Suprapubic skin (tissue), 4 donors: ENCODE measurements at regions not wholly inside any gene's neighbourhood (a gene's known extent, or its start where the extent isn't known, plus 50 kb on each side); places are given as distances from the start of the nearest gene placed in this dataset.

Experiments
- DNase-seq, 2 donors: peaks; one replicate each; pipeline ENCODE4 v3.0.0-alpha.2; 2019; ENCODE audit warnings: low spot score in 2 of 2
- H3K27ac ChIP-seq: fragments of 200-600 bp; sonication (generic); one replicate; pipeline ENCODE4 v1.5.1; 2019
- H3K27me3 ChIP-seq: fragments of 200-600 bp; sonication (generic); one replicate; pipeline ENCODE4 v1.5.1; 2019
- H3K36me3 ChIP-seq: fragments of 200-600 bp; sonication (generic); one replicate; pipeline ENCODE4 v1.5.1; 2019
- H3K4me1 ChIP-seq: fragments of 200-600 bp; sonication (generic); one replicate; pipeline ENCODE4 v1.5.1; 2019
- H3K4me3 ChIP-seq: fragments of 200-600 bp; sonication (generic); one replicate; pipeline ENCODE4 v1.5.1; 2019; ENCODE audit warnings: mild to moderate bottlenecking
- H3K9me3 ChIP-seq: fragments of 200-600 bp; sonication (generic); one replicate; pipeline ENCODE4 v1.5.1; 2019
- EP300 ChIP-seq: sonication (generic); formaldehyde crosslinking; IDR thresholded peaks from one replicate; pipeline ENCODE4 v1.6.1; 2017; ENCODE audit warnings: antibody characterized with exemption
- POLR2A ChIP-seq, 2 donors: fragments of 450-650 bp; IDR thresholded peaks; one replicate each; pipeline ENCODE4 v1.6.1; 2017; ENCODE audit warnings: antibody characterized with exemption in 2 of 2, mild to moderate bottlenecking in 2 of 2, moderate library complexity in 2 of 2
- POLR2AphosphoS5 ChIP-seq, 3 donors: sonication (generic); formaldehyde crosslinking; IDR thresholded peaks; one replicate each; pipeline ENCODE4 v1.6.1; 2017; ENCODE audit warnings: antibody characterized with exemption in 3 of 3
- whole genome bisulfite sequencing: methylation state at CpG from one replicate; pipeline ENCODE4 v1.1.5; 2018; 5-methylcytosine and 5-hydroxymethylcytosine counted together
- TF ChIP-seq, protein P1 (sequence below), 2 donors: fragments of 200-600 bp in 1 of 2; fragments of 450-650 bp in 1 of 2; sonication (generic) in 1 of 2; IDR thresholded peaks; one replicate each; pipeline ENCODE4 v1.5.1; 2016 to 2019; ENCODE audit warnings: antibody characterized with exemption in 2 of 2, mild to moderate bottlenecking in 1 of 2, moderate library complexity in 1 of 2

DNA sequence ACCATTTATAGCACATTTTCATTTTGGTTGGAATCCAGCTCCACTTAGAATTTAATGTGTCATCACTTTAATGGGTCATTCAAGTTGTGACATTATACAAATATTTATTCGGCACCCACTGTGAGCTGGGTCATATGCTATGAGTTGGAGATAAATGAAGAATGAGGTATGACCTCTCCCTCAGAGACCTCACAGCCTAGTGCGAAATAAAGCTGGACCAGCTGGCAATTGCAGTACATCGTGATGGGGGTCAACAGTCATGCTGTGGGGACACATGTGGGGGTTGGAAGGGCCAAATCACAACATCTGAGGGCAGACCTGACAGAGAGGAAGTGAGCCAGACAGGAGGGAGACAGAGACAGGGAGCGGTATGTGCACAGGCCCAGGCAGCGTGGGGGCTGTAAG is 175.4 kb downstream of the MAIP1 start:
- Histone ChIP-seq H3K27me3 (no peaks in the 10 kb centered on the region), H3K9me3 (no peaks in the 10 kb centered on the region), H3K4me3 (no peak overlapping the region), H3K4me1 (no peaks in the 10 kb centered on the region), H3K27ac (no peak overlapping the region), H3K36me3 (no peaks in the 10 kb centered on the region)
- DNase-seq = no peak
- 64% methylated on average over 5 of the region's 5 CpGs for WGBS
- no peak for TF ChIP-seq POLR2AphosphoS5 (IDR thresholded peaks at IDR 0.05)
- TF ChIP-seq, protein P1, sequence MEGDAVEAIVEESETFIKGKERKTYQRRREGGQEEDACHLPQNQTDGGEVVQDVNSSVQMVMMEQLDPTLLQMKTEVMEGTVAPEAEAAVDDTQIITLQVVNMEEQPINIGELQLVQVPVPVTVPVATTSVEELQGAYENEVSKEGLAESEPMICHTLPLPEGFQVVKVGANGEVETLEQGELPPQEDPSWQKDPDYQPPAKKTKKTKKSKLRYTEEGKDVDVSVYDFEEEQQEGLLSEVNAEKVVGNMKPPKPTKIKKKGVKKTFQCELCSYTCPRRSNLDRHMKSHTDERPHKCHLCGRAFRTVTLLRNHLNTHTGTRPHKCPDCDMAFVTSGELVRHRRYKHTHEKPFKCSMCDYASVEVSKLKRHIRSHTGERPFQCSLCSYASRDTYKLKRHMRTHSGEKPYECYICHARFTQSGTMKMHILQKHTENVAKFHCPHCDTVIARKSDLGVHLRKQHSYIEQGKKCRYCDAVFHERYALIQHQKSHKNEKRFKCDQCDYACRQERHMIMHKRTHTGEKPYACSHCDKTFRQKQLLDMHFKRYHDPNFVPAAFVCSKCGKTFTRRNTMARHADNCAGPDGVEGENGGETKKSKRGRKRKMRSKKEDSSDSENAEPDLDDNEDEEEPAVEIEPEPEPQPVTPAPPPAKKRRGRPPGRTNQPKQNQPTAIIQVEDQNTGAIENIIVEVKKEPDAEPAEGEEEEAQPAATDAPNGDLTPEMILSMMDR (IDR thresholded peaks at IDR 0.05) = no peak
- no peak for TF ChIP-seq POLR2A (IDR thresholded peaks at IDR 0.05)
- TF ChIP-seq EP300 = no peak

DNA sequence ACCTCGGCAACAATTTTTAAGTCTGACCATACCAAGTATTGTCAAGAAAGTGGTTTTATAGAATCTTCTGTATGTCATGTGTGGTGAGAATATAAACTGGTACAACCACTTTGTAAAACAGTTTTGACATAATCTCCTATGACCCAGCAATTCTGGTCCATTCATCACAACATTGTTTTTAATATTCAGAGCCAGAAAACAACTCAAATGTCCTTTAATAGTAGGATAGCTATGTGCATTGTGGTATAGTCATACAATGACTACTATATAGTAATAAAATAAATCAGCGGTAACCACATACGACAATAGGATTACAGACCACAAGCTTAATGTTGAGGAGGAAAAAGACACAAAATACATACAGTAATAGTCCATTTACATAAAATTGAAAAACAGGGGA is 175.2 kb upstream of the SPATS2L start:
- Histone ChIP-seq H3K4me1 (no peaks in the 10 kb centered on the region), H3K4me3 (no peak overlapping the region), H3K9me3 (no peaks in the 10 kb centered on the region), H3K27me3 (no peaks in the 10 kb centered on the region), H3K27ac (no peak overlapping the region), H3K36me3 (no peaks in the 10 kb centered on the region)
- 90% methylated on average over 3 of the region's 3 CpGs for WGBS
- no peak for DNase-seq
- no peak for TF ChIP-seq EP300
- TF ChIP-seq, protein P1 (IDR thresholded peaks at IDR 0.05) = no peak
- no peak for TF ChIP-seq POLR2A (IDR thresholded peaks at IDR 0.05)
- TF ChIP-seq POLR2AphosphoS5 (IDR thresholded peaks at IDR 0.05) = no peak

DNA sequence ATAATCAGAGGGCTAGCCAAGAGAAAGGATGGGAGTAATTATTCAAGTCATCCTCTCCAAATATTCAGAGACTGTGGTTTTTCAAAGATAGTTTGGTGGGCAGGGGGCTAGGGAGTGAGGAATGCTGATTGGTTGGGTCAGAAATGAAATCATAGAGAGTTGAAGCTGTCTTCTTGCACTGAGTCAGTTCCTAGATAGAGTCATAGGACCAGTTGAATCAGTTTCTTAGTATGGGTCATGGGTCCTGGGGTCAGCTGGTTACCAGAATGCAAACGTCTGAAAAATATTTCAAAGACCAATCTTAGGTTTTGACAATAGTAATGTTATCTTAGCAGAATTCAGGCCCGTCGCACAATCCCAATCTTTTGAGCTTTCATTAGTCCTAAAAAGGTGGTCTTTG is 171.4 kb upstream of the SPATS2L start:
- 94% methylated on average over 3 of the region's 3 CpGs for WGBS
- no peaks in the 10 kb centered on the region for H3K27me3 ChIP-seq
- no peaks in the 10 kb centered on the region for H3K4me1 ChIP-seq
- DNase-seq = no peak
- H3K27ac ChIP-seq = no peak overlapping the region
- no peaks in the 10 kb centered on the region for H3K9me3 ChIP-seq
- no peak overlapping the region for H3K4me3 ChIP-seq
- no peaks in the 10 kb centered on the region for H3K36me3 ChIP-seq
- TF ChIP-seq POLR2A (IDR thresholded peaks at IDR 0.05) (no peak), POLR2AphosphoS5 (IDR thresholded peaks at IDR 0.05) (no peak)

DNA sequence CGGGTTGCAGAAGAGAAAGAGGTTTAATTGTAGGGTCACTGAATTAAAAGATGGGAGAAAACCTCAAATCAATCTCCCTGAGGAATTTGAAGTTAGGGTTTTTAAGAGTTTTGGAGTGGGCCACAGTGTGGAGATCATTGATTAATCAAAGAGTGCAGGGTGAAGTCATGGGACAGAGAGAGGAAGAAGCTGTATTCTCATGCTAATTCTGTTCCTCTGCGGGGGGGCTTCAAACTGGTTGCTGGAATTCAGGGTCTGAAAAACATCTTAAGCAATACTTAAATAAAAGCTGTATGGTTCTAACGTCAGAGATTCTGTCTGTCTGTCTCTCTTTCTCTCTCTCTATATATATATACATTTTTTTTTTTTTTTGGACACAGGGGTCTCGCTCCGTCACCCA is 169.8 kb upstream of the SPATS2L start:
- TF ChIP-seq, protein P1 (IDR thresholded peaks at IDR 0.05) = no peak
- TF ChIP-seq EP300 = no peak
- TF ChIP-seq POLR2AphosphoS5 (IDR thresholded peaks at IDR 0.05) = no peak
- 94% methylated on average over 5 of the region's 5 CpGs for WGBS
- Histone ChIP-seq H3K27ac (no peak overlapping the region), H3K4me3 (no peak overlapping the region), H3K36me3 (no peaks in the 10 kb centered on the region), H3K4me1 (no peaks in the 10 kb centered on the region), H3K9me3 (no peaks in the 10 kb centered on the region), H3K27me3 (no peaks in the 10 kb centered on the region)
- DNase-seq = no peak

DNA sequence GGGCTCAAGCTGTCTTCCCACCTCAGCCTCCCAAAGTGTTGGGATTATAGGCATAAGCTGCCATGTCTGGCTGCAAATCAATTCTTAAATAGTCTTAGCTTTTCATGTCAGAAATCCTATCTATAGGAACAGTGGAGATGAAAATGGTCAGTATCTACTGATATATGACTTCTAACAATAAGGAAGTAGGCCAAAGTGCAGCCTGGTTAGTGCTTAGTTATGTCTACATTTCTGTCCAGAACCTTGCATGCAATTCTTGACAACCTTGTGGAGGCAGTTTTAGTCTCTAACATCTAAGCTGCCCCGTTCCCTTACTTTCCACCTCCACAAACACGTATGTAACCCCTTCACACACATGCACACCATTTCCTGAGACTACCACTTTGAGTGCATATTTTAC is 169.2 kb upstream of the SPATS2L start:
- DNase-seq = no peak
- 84% methylated on average over 2 of the region's 2 CpGs for WGBS
- Histone ChIP-seq H3K27ac (no peak overlapping the region), H3K36me3 (no peaks in the 10 kb centered on the region), H3K27me3 (no peaks in the 10 kb centered on the region), H3K4me3 (no peak overlapping the region), H3K4me1 (no peaks in the 10 kb centered on the region), H3K9me3 (no peaks in the 10 kb centered on the region)
- TF ChIP-seq EP300 (no peak), POLR2A (IDR thresholded peaks at IDR 0.05) (no peak), POLR2AphosphoS5 (IDR thresholded peaks at IDR 0.05) (no peak)
- TF ChIP-seq, protein P1 (IDR thresholded peaks at IDR 0.05) = no peak

DNA sequence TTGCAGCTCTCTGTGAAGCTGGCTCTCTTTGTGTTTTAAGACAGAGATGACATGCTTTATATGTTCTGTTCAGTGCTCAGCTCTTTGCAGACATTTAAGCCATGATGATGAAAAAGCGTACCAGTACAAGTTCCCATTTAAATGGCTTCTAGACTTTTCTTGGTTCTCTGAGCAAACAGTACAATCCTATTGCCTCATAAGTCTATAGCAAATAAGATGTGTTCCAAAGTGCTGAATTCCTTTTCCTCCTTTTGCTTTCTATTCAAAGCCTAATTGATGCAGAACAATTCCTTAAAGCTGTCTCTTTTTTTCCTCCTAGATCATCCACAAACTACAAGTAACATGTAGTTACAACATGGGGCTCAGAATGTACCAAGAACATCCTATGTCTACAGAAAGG is 168.8 kb upstream of the SPATS2L start:
- Histone ChIP-seq H3K27me3 (no peaks in the 10 kb centered on the region), H3K36me3 (no peaks in the 10 kb centered on the region), H3K9me3 (no peaks in the 10 kb centered on the region), H3K27ac (no peak overlapping the region), H3K4me3 (no peak overlapping the region), H3K4me1 (no peaks in the 10 kb centered on the region)
- 100% methylated on average over 1 of the region's 1 CpG for WGBS
- TF ChIP-seq EP300 (no peak), POLR2AphosphoS5 (IDR thresholded peaks at IDR 0.05) (no peak), POLR2A (IDR thresholded peaks at IDR 0.05) (no peak)
- TF ChIP-seq, protein P1 (IDR thresholded peaks at IDR 0.05) = no peak
- no peak for DNase-seq
